ENCODE measurements at regions not wholly inside any gene's neighbourhood (a gene's known extent, or its start where the extent isn't known, plus 50 kb on each side); places are given as distances from the start of the nearest gene placed in this dataset.

DNA sequence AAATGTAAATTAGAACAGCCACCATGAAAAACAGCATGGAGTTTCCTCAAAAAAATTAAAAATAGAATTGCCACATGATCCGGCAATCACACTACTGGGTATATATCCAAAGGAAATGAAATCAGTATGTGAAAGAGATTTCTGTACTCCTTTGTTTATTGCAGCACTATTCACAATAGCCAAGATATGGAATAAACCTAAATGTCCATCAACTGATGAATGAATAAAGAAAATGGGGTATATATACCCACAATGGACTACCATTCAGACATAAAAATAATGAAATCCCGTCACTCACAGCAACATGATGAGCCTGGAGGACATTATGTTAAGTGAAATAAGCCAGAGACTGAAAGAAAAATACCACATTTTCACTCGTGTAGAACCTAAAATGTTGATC, 296.9 kb downstream of the RAP2B start:
- H3K4me1 ChIP-seq (ENCODE audit: control insufficient read depth in 1 of 2, insufficient read depth in 2 of 2, low read length in 2 of 2), result no peaks in the 10 kb centered on the region
- Mint-ChIP-seq H3K36me3 (no peaks in the 10 kb centered on the region), H3K4me3 (no peak overlapping the region), H3K9me3 (peaks cover 0 to 4% (median 1%) of the 10 kb centered on the region in 7 donors), H3K27me3 (ENCODE audit: low read depth in 3 of 3) (no peaks in the 10 kb centered on the region), H3K4me1 (peaks cover 2% of the 10 kb centered on the region), H3K27ac (no peak overlapping the region)
- H3K9me3 ChIP-seq (replicated peaks in 1 of 2; ENCODE audit: control insufficient read depth in 1 of 2, insufficient read depth in 1 of 2, low read length in 2 of 2), result peaks cover 0 to 4% of the 10 kb centered on the region in 2 donors
- WGBS (ENCODE audit: insufficient coverage), result no CpG with 5 or more reads among the region's 3 CpGs
- no peak overlapping the region for H3K4me3 ChIP-seq (replicated peaks in 1 of 3; ENCODE audit: low read depth in 2 of 3, low read length in 3 of 3)
- no peaks in the 10 kb centered on the region for H4K20me1 ChIP-seq (ENCODE audit: insufficient read depth, low read length)
- H3K4me2 ChIP-seq (replicated peaks; ENCODE audit: extremely low read depth, low read length, poor library complexity, severe bottlenecking), result no peak overlapping the region
- no peak for DNase-seq
- H3K27me3 ChIP-seq (ENCODE audit: control insufficient read depth in 2 of 2, insufficient read depth in 2 of 2, low read length in 2 of 2), result no peaks in the 10 kb centered on the region
- TF ChIP-seq, protein P1, sequence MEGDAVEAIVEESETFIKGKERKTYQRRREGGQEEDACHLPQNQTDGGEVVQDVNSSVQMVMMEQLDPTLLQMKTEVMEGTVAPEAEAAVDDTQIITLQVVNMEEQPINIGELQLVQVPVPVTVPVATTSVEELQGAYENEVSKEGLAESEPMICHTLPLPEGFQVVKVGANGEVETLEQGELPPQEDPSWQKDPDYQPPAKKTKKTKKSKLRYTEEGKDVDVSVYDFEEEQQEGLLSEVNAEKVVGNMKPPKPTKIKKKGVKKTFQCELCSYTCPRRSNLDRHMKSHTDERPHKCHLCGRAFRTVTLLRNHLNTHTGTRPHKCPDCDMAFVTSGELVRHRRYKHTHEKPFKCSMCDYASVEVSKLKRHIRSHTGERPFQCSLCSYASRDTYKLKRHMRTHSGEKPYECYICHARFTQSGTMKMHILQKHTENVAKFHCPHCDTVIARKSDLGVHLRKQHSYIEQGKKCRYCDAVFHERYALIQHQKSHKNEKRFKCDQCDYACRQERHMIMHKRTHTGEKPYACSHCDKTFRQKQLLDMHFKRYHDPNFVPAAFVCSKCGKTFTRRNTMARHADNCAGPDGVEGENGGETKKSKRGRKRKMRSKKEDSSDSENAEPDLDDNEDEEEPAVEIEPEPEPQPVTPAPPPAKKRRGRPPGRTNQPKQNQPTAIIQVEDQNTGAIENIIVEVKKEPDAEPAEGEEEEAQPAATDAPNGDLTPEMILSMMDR (IDR thresholded peaks at IDR 0.05), result no peak
- H3K9ac ChIP-seq (ENCODE audit: insufficient read depth, low read length, poor library complexity, severe bottlenecking), result no peak overlapping the region
- no peak overlapping the region for H2AFZ ChIP-seq (ENCODE audit: insufficient read depth, low read depth, low read length, poor library complexity, severe bottlenecking)
- H3K27ac ChIP-seq (ENCODE audit: low read depth in 1 of 2, low read length in 2 of 2), result no peak overlapping the region
- H3K36me3 ChIP-seq (replicated peaks in 1 of 2; ENCODE audit: control insufficient read depth in 1 of 2, insufficient read depth in 2 of 2, low read length in 2 of 2), result no peaks in the 10 kb centered on the region
- intact Hi-C loops (cut with micrococcal nuclease), result no loop called here
- H3K79me2 ChIP-seq (ENCODE audit: insufficient read depth, low read length), result no peaks in the 10 kb centered on the region

DNA sequence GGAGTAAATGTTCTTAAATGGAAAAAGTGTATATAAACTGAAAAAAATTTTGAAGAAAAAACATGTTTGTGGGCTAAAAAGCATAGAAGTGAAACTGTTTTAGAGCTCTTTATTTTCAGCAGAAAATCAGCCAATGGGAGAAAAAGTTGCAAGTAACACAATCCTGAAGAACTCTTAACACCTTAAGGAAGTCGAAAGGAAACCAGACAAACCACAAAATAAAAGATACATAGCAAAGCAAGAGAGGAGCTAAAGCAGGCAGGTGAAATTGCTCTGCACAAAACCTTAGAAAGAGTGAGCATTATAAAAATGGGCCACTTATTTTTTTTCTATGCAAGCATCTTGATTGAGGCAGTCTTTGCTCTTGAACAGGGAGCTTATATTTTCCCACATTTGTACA, 300.5 kb downstream of the RAP2B start:
- no peaks in the 10 kb centered on the region for H4K20me1 ChIP-seq (ENCODE audit: insufficient read depth, low read length)
- no peak overlapping the region for H3K4me3 Mint-ChIP-seq
- H3K27me3 ChIP-seq (ENCODE audit: control insufficient read depth in 2 of 2, insufficient read depth in 2 of 2, low read length in 2 of 2), result no peaks in the 10 kb centered on the region
- peaks cover 0 to 7% (median 0%) of the 10 kb centered on the region in 3 donors for H3K27me3 Mint-ChIP-seq (ENCODE audit: low read depth in 3 of 3)
- intact Hi-C loops (cut with micrococcal nuclease), result no loop called here
- no peaks in the 10 kb centered on the region for H3K4me1 ChIP-seq (ENCODE audit: control insufficient read depth in 1 of 2, insufficient read depth in 2 of 2, low read length in 2 of 2)
- TF ChIP-seq, protein P1 (IDR thresholded peaks at IDR 0.05), result no peak
- no peak overlapping the region for H3K9ac ChIP-seq (ENCODE audit: insufficient read depth, low read length, poor library complexity, severe bottlenecking)
- peaks cover 3% of the 10 kb centered on the region for H3K4me1 Mint-ChIP-seq
- no peak overlapping the region for H3K27ac Mint-ChIP-seq
- no peaks in the 10 kb centered on the region for H3K36me3 Mint-ChIP-seq
- H3K27ac ChIP-seq (ENCODE audit: low read depth in 1 of 2, low read length in 2 of 2), result no peak overlapping the region
- H3K9me3 ChIP-seq (replicated peaks in 1 of 2; ENCODE audit: control insufficient read depth in 1 of 2, insufficient read depth in 1 of 2, low read length in 2 of 2), result peaks cover 0 to 4% of the 10 kb centered on the region in 2 donors
- no peak overlapping the region for H3K4me2 ChIP-seq (replicated peaks; ENCODE audit: extremely low read depth, low read length, poor library complexity, severe bottlenecking)
- no peak overlapping the region for H2AFZ ChIP-seq (ENCODE audit: insufficient read depth, low read depth, low read length, poor library complexity, severe bottlenecking)
- no peaks in the 10 kb centered on the region for H3K36me3 ChIP-seq (replicated peaks in 1 of 2; ENCODE audit: control insufficient read depth in 1 of 2, insufficient read depth in 2 of 2, low read length in 2 of 2)
- no peak overlapping the region for H3K4me3 ChIP-seq (replicated peaks in 1 of 3; ENCODE audit: low read depth in 2 of 3, low read length in 3 of 3)
- peaks cover 0 to 5% (median 1%) of the 10 kb centered on the region in 7 donors for H3K9me3 Mint-ChIP-seq
- no CpG with 5 or more reads among the region's 1 CpG for WGBS (ENCODE audit: insufficient coverage)
- H3K79me2 ChIP-seq (ENCODE audit: insufficient read depth, low read length), result no peaks in the 10 kb centered on the region
- no peak for DNase-seq

Measured in CD14-positive monocyte (primary cell).